WTC11 (cell line): ENCODE measurements at regions not wholly inside any gene's neighbourhood (a gene's known extent, or its start where the extent isn't known, plus 50 kb on each side); places are given as distances from the start of the nearest gene placed in this dataset.

Source experiments
- ATAC-seq: fragments of 200-7000 bp; cut with Tn5 transposase; 2 replicates; pipeline ENCODE4 v1.10.0; 2021; ENCODE audit warnings: mild to moderate bottlenecking, moderate library complexity
- CTCF ChIA-PET: fragments of 300-600 bp; sonication (Branson Sonifier 250); formaldehyde crosslinking; loops from one replicate; lab custom pipeline; 2021; ENCODE audit warnings: antibody characterized with exemption; lab: Charles Lee
- POLR2A ChIA-PET: fragments of 350-600 bp; sonication (Branson Sonifier 250); formaldehyde crosslinking; loops from one replicate; lab custom pipeline; 2021; ENCODE audit warnings: antibody characterized with exemption; lab: Charles Lee
- DNase-seq: peaks from one replicate; pipeline ENCODE4 v3.0.0; 2021; ENCODE audit warnings: low spot score
- H3K27ac Mint-ChIP-seq: 2 replicates; pipeline ENCODE4 v1.8.0; 2021; ENCODE audit warnings: mixed read lengths
- H3K27me3 Mint-ChIP-seq: 2 replicates; pipeline ENCODE4 v1.8.0; 2021; ENCODE audit warnings: low read depth, mild to moderate bottlenecking, moderate library complexity, mixed read lengths
- H3K36me3 Mint-ChIP-seq: 2 replicates; pipeline ENCODE4 v1.8.0; 2021; ENCODE audit warnings: mixed read lengths
- H3K4me1 Mint-ChIP-seq: 2 replicates; pipeline ENCODE4 v1.8.0; 2022; ENCODE audit warnings: mixed read lengths
- H3K4me3 Mint-ChIP-seq: 2 replicates; pipeline ENCODE4 v1.8.0; 2021; ENCODE audit warnings: mild to moderate bottlenecking, moderate library complexity, mixed read lengths
- H3K9me3 Mint-ChIP-seq: 2 replicates; pipeline ENCODE4 v1.8.0; 2021; ENCODE audit warnings: mixed read lengths
- AR ChIP-seq: fragments of 250-450 bp; sonication (Bioruptor Pico); IDR thresholded peaks from 2 replicates; pipeline ENCODE4 v1.9.0; 2021; ENCODE audit warnings: mild to moderate bottlenecking
- ATF1 ChIP-seq: sonication (generic); formaldehyde crosslinking; IDR thresholded peaks from 2 replicates; pipeline ENCODE4 v1.8.1; 2023; ENCODE audit warnings: mild to moderate bottlenecking, moderate library complexity, missing genetic modification reagents
- E2F1 ChIP-seq: sonication (generic); formaldehyde crosslinking; IDR thresholded peaks from 2 replicates; pipeline ENCODE4 v1.8.0; 2022; ENCODE audit warnings: mild to moderate bottlenecking, missing genetic modification reagents
- ETV6 ChIP-seq: sonication (generic); formaldehyde crosslinking; IDR thresholded peaks from 2 replicates; pipeline ENCODE4 v1.8.1; 2022; ENCODE audit warnings: mild to moderate bottlenecking, missing genetic modification reagents
- FOXP4 ChIP-seq: sonication (generic); formaldehyde crosslinking; IDR thresholded peaks from 2 replicates; pipeline ENCODE4 v1.8.0; 2022; ENCODE audit warnings: mild to moderate bottlenecking, missing genetic modification reagents
- IRF2 ChIP-seq: sonication (generic); formaldehyde crosslinking; IDR thresholded peaks from 2 replicates; pipeline ENCODE4 v1.8.0; 2022; ENCODE audit warnings: low read depth, missing genetic modification reagents, borderline replicate concordance
- KAT7 ChIP-seq: sonication (generic); formaldehyde crosslinking; IDR thresholded peaks from 2 replicates; pipeline ENCODE4 v1.8.1; 2023; ENCODE audit warnings: missing genetic modification reagents, mild to moderate bottlenecking, borderline replicate concordance
- NFE2L1 ChIP-seq: sonication (generic); formaldehyde crosslinking; IDR thresholded peaks from 2 replicates; pipeline ENCODE4 v1.8.1; 2023; ENCODE audit warnings: missing genetic modification reagents
- NFYB ChIP-seq: sonication (generic); formaldehyde crosslinking; conservative IDR thresholded peaks from 2 replicates; pipeline ENCODE4 v1.8.0; 2022; ENCODE audit warnings: low read depth, missing genetic modification reagents
- RELA ChIP-seq: sonication (generic); formaldehyde crosslinking; IDR thresholded peaks from 2 replicates; pipeline ENCODE4 v1.8.1; 2022; ENCODE audit warnings: missing genetic modification reagents, mild to moderate bottlenecking, borderline replicate concordance
- RORB ChIP-seq: fragments of 250-450 bp; sonication (Bioruptor Pico); IDR thresholded peaks from 2 replicates; pipeline ENCODE4 v1.9.0; 2021; ENCODE audit warnings: mild to moderate bottlenecking
- SMAD3 ChIP-seq: sonication (generic); formaldehyde crosslinking; IDR thresholded peaks from 2 replicates; pipeline ENCODE4 v1.8.0; 2022; ENCODE audit warnings: missing genetic modification reagents, mild to moderate bottlenecking, borderline replicate concordance
- SOX15 ChIP-seq: fragments of 250-450 bp; sonication (Bioruptor Pico); IDR thresholded peaks from 2 replicates; pipeline ENCODE4 v1.9.0; 2021; ENCODE audit warnings: mild to moderate bottlenecking
- SP1 ChIP-seq: sonication (generic); formaldehyde crosslinking; conservative IDR thresholded peaks from 2 replicates; pipeline ENCODE4 v1.8.1; 2022; ENCODE audit warnings: missing genetic modification reagents
- TP53 ChIP-seq: sonication (generic); formaldehyde crosslinking; IDR thresholded peaks from 2 replicates; pipeline ENCODE4 v1.8.1; 2023; ENCODE audit warnings: mild to moderate bottlenecking, missing genetic modification reagents
- ZNF138 ChIP-seq: sonication (generic); formaldehyde crosslinking; conservative IDR thresholded peaks from 2 replicates; pipeline ENCODE4 v1.8.1; 2022; ENCODE audit warnings: mild to moderate bottlenecking, moderate library complexity, missing genetic modification reagents
- ZNF263 ChIP-seq: sonication (generic); formaldehyde crosslinking; IDR thresholded peaks from 2 replicates; pipeline ENCODE4 v1.8.1; 2022; ENCODE audit warnings: low read depth, mild to moderate bottlenecking, moderate library complexity, missing genetic modification reagents
- ZSCAN18 ChIP-seq: fragments of 250-450 bp; sonication (Bioruptor Pico); IDR thresholded peaks from 2 replicates; pipeline ENCODE4 v2.1.2; 2022; ENCODE audit warnings: mild to moderate bottlenecking, moderate library complexity
- TF ChIP-seq, protein P1 (sequence below): fragments of 250-450 bp; sonication (Bioruptor Pico); IDR thresholded peaks from 2 replicates; pipeline ENCODE4 v1.8.0; 2021; ENCODE audit warnings: mild to moderate bottlenecking
- TF ChIP-seq, protein P2 (sequence below): sonication (generic); formaldehyde crosslinking; IDR thresholded peaks from 2 replicates; pipeline ENCODE4 v1.8.1; 2023; ENCODE audit warnings: mild to moderate bottlenecking, missing genetic modification reagents, moderate library complexity

DNA sequence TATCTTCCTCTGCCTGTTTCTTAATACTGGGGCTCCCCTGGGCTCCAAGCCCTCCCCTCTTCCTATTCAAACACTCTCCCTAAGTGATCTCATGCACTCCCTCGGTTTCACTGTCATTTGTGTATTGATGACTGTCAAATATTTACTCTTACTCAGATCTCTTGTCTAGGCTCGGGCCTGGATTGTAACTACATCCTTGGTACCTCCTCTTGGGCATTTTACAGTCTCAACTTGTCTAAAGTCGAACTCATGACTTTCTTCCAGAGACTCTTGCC is 189.4 kb upstream of the PRDM1 start:
- Mint-ChIP-seq H3K9me3 (peaks cover 13% of the 10 kb centered on the region), H3K36me3 (no peaks in the 10 kb centered on the region; the same call in 1 of the 2 replicates), H3K27ac (no peak overlapping the region), H3K27me3 (no peaks in the 10 kb centered on the region), H3K4me3 (no peak overlapping the region), H3K4me1 (0 out of 2 replicates have a peak, but pooled peaks cover 3% of the 10 kb centered on the region)
- DNase-seq (no peak), ATAC-seq (no peak)
- ChIA-PET CTCF (no interaction called here), POLR2A (no interaction called here)
- TF ChIP-seq ZSCAN18 (CRISPR knock-in tag) (no peak), RELA (CRISPR knock-in tag) (no peak), SOX15 (CRISPR knock-in tag) (no peak), FOXP4 (no peak), AR (CRISPR knock-in tag) (no peak), RORB (CRISPR knock-in tag) (no peak), NFYB (CRISPR knock-in tag) (no peak), KAT7 (CRISPR knock-in tag) (no peak)
- TF ChIP-seq, protein P1, sequence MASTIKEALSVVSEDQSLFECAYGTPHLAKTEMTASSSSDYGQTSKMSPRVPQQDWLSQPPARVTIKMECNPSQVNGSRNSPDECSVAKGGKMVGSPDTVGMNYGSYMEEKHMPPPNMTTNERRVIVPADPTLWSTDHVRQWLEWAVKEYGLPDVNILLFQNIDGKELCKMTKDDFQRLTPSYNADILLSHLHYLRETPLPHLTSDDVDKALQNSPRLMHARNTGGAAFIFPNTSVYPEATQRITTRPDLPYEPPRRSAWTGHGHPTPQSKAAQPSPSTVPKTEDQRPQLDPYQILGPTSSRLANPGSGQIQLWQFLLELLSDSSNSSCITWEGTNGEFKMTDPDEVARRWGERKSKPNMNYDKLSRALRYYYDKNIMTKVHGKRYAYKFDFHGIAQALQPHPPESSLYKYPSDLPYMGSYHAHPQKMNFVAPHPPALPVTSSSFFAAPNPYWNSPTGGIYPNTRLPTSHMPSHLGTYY = no peak

- H3K27me3 Mint-ChIP-seq = no peaks in the 10 kb centered on the region
- peaks cover 16% of the 10 kb centered on the region for H3K9me3 Mint-ChIP-seq
- no peak overlapping the region for H3K27ac Mint-ChIP-seq
- ChIA-PET CTCF (no interaction called here), POLR2A (no interaction called here)
- no peak overlapping the region for H3K4me3 Mint-ChIP-seq
- TF ChIP-seq, protein P2, sequence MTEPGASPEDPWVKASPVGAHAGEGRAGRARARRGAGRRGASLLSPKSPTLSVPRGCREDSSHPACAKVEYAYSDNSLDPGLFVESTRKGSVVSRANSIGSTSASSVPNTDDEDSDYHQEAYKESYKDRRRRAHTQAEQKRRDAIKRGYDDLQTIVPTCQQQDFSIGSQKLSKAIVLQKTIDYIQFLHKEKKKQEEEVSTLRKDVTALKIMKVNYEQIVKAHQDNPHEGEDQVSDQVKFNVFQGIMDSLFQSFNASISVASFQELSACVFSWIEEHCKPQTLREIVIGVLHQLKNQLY = no peak
- TF ChIP-seq RELA (CRISPR knock-in tag) (no peak), ETV6 (CRISPR knock-in tag) (no peak), ZNF263 (no peak), IRF2 (CRISPR knock-in tag) (no peak), SP1 (CRISPR knock-in tag) (no peak), E2F1 (no peak), TP53 (CRISPR knock-in tag) (no peak), SMAD3 (CRISPR knock-in tag) (no peak), ATF1 (no peak), ZNF138 (CRISPR knock-in tag) (no peak), NFE2L1 (CRISPR knock-in tag) (no peak)
- H3K36me3 Mint-ChIP-seq = no peaks in the 10 kb centered on the region; the same call in 1 of the 2 replicates
- DNase-seq (no peak), ATAC-seq (no peak)
- 0 out of 2 replicates have a peak, but pooled peaks cover 3% of the 10 kb centered on the region for H3K4me1 Mint-ChIP-seq
Measured at GRCh38 chr6:105896052-105896820, 189.9 kb upstream of the PRDM1 start.
